HL-60 (cell line): ENCODE measurements at regions not wholly inside any gene's neighbourhood (a gene's known extent, or its start where the extent isn't known, plus 50 kb on each side); places are given as distances from the start of the nearest gene placed in this dataset.

ENCODE experiments used
- DNase-seq, 2 experiments: peaks; one replicate each; pipeline ENCODE4 v3.0.0-alpha.2; 2010 to 2020; ENCODE audit warnings: low read depth in 1 of 2, low spot score in 1 of 2
- H3K27ac ChIP-seq: fragments of 250-450 bp; sonication (Bioruptor Pico); replicated peaks from 2 replicates; pipeline ENCODE4 v1.5.1; 2020; ENCODE audit warnings: mild to moderate bottlenecking, moderate library complexity
- H3K27me3 ChIP-seq: fragments of 250-450 bp; sonication (Bioruptor Pico); 2 replicates; pipeline ENCODE4 v1.5.1; 2021; ENCODE audit warnings: mild to moderate bottlenecking, moderate library complexity; ENCODE audit not compliant: insufficient read depth, poor library complexity, severe bottlenecking
- H3K4me3 ChIP-seq: replicated peaks from 2 replicates; pipeline ENCODE4 v1.5.1; 2011; ENCODE audit warnings: mild to moderate bottlenecking, control low read depth, low read length; ENCODE audit not compliant: insufficient read depth
- CTCF ChIP-seq: IDR thresholded peaks from one replicate; pipeline ENCODE4 v1.5.1; 2011; ENCODE audit warnings: low read length, control low read depth, inconsistent platforms; ENCODE audit not compliant: insufficient read depth
- GABPA ChIP-seq: IDR thresholded peaks from 2 replicates; pipeline ENCODE4 v1.6.1; 2012; ENCODE audit warnings: low read depth
- POLR2AphosphoS5 ChIP-seq: IDR thresholded peaks from 2 replicates; pipeline ENCODE4 v1.6.1; 2012; ENCODE audit warnings: low read depth
- REST ChIP-seq: IDR thresholded peaks from 2 replicates; pipeline ENCODE4 v1.6.1; 2012; ENCODE audit warnings: low read depth; ENCODE audit not compliant: insufficient replicate concordance
- SPI1 ChIP-seq: IDR thresholded peaks from 2 replicates; pipeline ENCODE4 v1.6.1; 2012; ENCODE audit warnings: low read depth, mild to moderate bottlenecking, borderline replicate concordance

GRCh38 chr1:3981746-3982505 lies 81.9 kb upstream of the C1orf174 start:
- no peak for DNase-seq
- TF ChIP-seq SPI1 (no peak), REST (no peak), CTCF (no peak), POLR2AphosphoS5 (no peak), GABPA (no peak)
- H3K27ac ChIP-seq: no peak overlapping the region
- H3K4me3 ChIP-seq: no peak overlapping the region
- H3K27me3 ChIP-seq: no peaks in the 10 kb centered on the region

- Histone ChIP-seq H3K4me3 (no peak overlapping the region), H3K27me3 (no peaks in the 10 kb centered on the region), H3K27ac (no peak overlapping the region)
- TF ChIP-seq SPI1: no peak
- no peak for TF ChIP-seq POLR2AphosphoS5
- no peak for DNase-seq
Observed at GRCh38 chr1:3983181-3983580, 83.1 kb upstream of the C1orf174 start.

GRCh38 chr1:3984586-3984985 lies 84.5 kb upstream of the C1orf174 start:
- no peaks in the 10 kb centered on the region for H3K27me3 ChIP-seq
- DNase-seq: no peak
- no peak overlapping the region for H3K4me3 ChIP-seq

More at GRCh38 chr1:3984586-3984985, 84.5 kb upstream of the C1orf174 start:
- TF ChIP-seq GABPA: no peak
- no peak for TF ChIP-seq CTCF
- TF ChIP-seq REST: no peak
- TF ChIP-seq POLR2AphosphoS5: no peak
- TF ChIP-seq SPI1: no peak
- H3K27ac ChIP-seq: no peak overlapping the region
